CD4-positive, alpha-beta T cell (primary cell): ENCODE measurements at regions not wholly inside any gene's neighbourhood (a gene's known extent, or its start where the extent isn't known, plus 50 kb on each side); places are given as distances from the start of the nearest gene placed in this dataset.

Source experiments
- ATAC-seq: fragments of 200-7000 bp; cut with Tn5 transposase; one replicate; pipeline ENCODE4 v1.10.0; 2022; ENCODE audit warnings: mild to moderate bottlenecking; ENCODE audit not compliant: poor library complexity
- CTCF ChIA-PET: fragments of 350-600 bp; sonication (Branson Sonifier 250); formaldehyde crosslinking; loops from one replicate; lab custom pipeline; 2021; ENCODE audit warnings: antibody characterized with exemption, inconsistent platforms; lab: Charles Lee
- POLR2A ChIA-PET: fragments of 350-600 bp; sonication (Branson Sonifier 250); formaldehyde crosslinking; loops from one replicate; lab custom pipeline; 2021; ENCODE audit warnings: antibody characterized with exemption, inconsistent platforms; lab: Charles Lee
- DNase-seq, 14 experiments: peaks; one replicate each; pipeline ENCODE4 v3.0.0-alpha.2; 2013 to 2020; ENCODE audit warnings: mixed read lengths in 2 of 14
- H3K27ac ChIP-seq, 2 donors: one replicate each; pipeline versions ENCODE4 v1.5.1 to v1.7.0; 2013; ENCODE audit warnings: low read length in 2 of 2, low read depth in 1 of 2, mild to moderate bottlenecking in 1 of 2
- H3K27me3 ChIP-seq, 2 experiments: 1 replicate in 1 of 2; 2 replicates in 1 of 2; pipeline versions ENCODE4 v1.6.1 to v1.7.0; 2013; ENCODE audit warnings: low read length in 2 of 2, control low read depth in 1 of 2, mild to moderate bottlenecking in 1 of 2, moderate library complexity in 1 of 2; ENCODE audit not compliant: insufficient read depth in 2 of 2, control insufficient read depth in 1 of 2
- H3K36me3 ChIP-seq: one replicate; pipeline ENCODE4 v1.6.1; 2013; ENCODE audit warnings: low read length, control low read depth; ENCODE audit not compliant: insufficient read depth
- H3K4me1 ChIP-seq: one replicate; pipeline ENCODE4 v1.6.1; 2013; ENCODE audit warnings: low read length, control low read depth; ENCODE audit not compliant: insufficient read depth
- H3K4me3 ChIP-seq: one replicate; pipeline ENCODE4 v1.5.1; 2013; ENCODE audit warnings: mild to moderate bottlenecking, low read length, moderate library complexity
- H3K9me3 ChIP-seq, 2 experiments: 1 replicate in 1 of 2; 2 replicates in 1 of 2; pipeline versions ENCODE4 v1.6.1 to v1.7.0; 2013; ENCODE audit warnings: low read length in 2 of 2, mild to moderate bottlenecking in 2 of 2, control low read depth in 1 of 2, moderate library complexity in 1 of 2; ENCODE audit not compliant: control insufficient read depth in 1 of 2, insufficient read depth in 1 of 2
- H3K27ac Mint-ChIP-seq: one replicate; pipeline ENCODE4 v1.8.0; 2020; ENCODE audit warnings: mixed read lengths
- H3K27me3 Mint-ChIP-seq: one replicate; pipeline ENCODE4 v1.8.0; 2021; ENCODE audit warnings: mixed read lengths
- H3K36me3 Mint-ChIP-seq: one replicate; pipeline ENCODE4 v1.8.0; 2021; ENCODE audit warnings: low read depth, mixed read lengths
- H3K4me1 Mint-ChIP-seq: one replicate; pipeline ENCODE4 v1.8.0; 2021; ENCODE audit warnings: low read depth, mixed read lengths
- H3K4me3 Mint-ChIP-seq: one replicate; pipeline ENCODE4 v1.8.0; 2020; ENCODE audit warnings: mild to moderate bottlenecking, mixed read lengths
- H3K9me3 Mint-ChIP-seq: one replicate; pipeline ENCODE4 v1.8.0; 2020; ENCODE audit warnings: mixed read lengths
- intact Hi-C, 2 experiments: fragments of 100-400 bp; cut with DNase I in 1 of 2; cut with micrococcal nuclease in 1 of 2; formaldehyde crosslinking; loops; one replicate each; pipeline versions ENCODE4 v1.15.1 to v1.9.0; 2023 to 2025; cut with DNase I, micrococcal nuclease
- TF ChIP-seq, protein P1 (sequence below): fragments of 200-600 bp; IDR thresholded peaks from one replicate; pipeline ENCODE4 v1.8.0; 2022; ENCODE audit warnings: antibody characterized with exemption, mild to moderate bottlenecking

DNA sequence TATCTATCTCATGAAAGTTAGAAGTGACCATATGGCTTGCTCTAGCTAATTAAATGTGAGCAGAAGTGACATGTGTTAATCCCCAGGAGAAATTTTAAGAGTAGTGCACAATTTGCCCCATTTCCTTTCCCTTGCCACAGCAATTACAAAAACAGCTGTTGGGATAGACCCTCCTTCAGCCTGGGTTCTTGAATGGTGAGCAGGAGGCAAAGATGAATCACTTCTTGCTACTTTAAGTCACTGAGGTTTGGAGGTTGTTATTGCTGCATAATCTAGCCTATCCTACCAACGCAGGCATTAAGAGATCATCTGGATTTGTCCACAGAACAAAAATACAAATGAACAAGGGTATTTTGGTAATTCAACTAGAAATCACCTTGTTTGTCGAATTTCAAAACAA, 51.7 kb upstream of the CAPN7 start:
- Histone ChIP-seq H3K9me3 (no peaks in the 10 kb centered on the region), H3K27me3 (peaks cover 15 to 29% of the 10 kb centered on the region in 2 experiments), H3K4me1 (no peaks in the 10 kb centered on the region), H3K36me3 (no peaks in the 10 kb centered on the region), H3K4me3 (no peak overlapping the region), H3K27ac (no peak overlapping the region)
- H3K36me3 Mint-ChIP-seq: no peaks in the 10 kb centered on the region
- ChIA-PET POLR2A (no interaction called here), CTCF (no interaction called here)
- no peak for ATAC-seq
- no peak overlapping the region for H3K27ac Mint-ChIP-seq
- TF ChIP-seq, protein P1, sequence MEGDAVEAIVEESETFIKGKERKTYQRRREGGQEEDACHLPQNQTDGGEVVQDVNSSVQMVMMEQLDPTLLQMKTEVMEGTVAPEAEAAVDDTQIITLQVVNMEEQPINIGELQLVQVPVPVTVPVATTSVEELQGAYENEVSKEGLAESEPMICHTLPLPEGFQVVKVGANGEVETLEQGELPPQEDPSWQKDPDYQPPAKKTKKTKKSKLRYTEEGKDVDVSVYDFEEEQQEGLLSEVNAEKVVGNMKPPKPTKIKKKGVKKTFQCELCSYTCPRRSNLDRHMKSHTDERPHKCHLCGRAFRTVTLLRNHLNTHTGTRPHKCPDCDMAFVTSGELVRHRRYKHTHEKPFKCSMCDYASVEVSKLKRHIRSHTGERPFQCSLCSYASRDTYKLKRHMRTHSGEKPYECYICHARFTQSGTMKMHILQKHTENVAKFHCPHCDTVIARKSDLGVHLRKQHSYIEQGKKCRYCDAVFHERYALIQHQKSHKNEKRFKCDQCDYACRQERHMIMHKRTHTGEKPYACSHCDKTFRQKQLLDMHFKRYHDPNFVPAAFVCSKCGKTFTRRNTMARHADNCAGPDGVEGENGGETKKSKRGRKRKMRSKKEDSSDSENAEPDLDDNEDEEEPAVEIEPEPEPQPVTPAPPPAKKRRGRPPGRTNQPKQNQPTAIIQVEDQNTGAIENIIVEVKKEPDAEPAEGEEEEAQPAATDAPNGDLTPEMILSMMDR: no peak
- peaks cover 39% of the 10 kb centered on the region for H3K27me3 Mint-ChIP-seq
- no peak for DNase-seq
- H3K9me3 Mint-ChIP-seq: peaks cover 3% of the 10 kb centered on the region
- intact Hi-C loops: no loop called here
- no peaks in the 10 kb centered on the region for H3K4me1 Mint-ChIP-seq
- H3K4me3 Mint-ChIP-seq: no peak overlapping the region

DNA sequence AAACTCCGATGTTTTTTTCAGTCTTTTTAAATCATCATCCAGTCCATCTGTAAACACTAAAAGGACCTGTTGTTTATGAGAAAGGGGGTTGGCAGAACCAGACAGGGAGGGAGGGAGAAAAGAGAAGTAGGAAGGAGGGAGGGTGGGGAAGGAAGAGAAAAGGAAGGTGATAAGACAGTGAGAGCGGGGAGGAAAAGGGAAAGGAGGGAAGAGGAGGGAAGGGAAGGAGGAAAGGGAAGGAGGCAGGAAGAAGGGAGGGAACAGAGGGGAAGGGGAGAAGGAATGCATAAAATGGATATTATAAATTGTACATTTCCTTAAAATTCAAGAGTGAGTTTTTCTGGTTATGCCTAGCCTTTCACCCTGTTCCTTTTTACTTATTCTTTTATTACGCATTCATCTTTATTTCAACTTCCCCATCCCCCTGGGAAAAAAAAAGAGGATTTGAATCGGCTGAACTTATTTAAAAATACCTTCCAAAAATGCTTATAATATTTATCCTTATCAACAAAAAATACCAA, 50.1 kb upstream of the CAPN7 start:
- DNase-seq (no peak), ATAC-seq (no peak)
- no peaks in the 10 kb centered on the region for H3K9me3 ChIP-seq
- Mint-ChIP-seq H3K27ac (no peak overlapping the region), H3K9me3 (peaks cover 3% of the 10 kb centered on the region), H3K4me1 (no peaks in the 10 kb centered on the region), H3K4me3 (no peak overlapping the region), H3K36me3 (no peaks in the 10 kb centered on the region), H3K27me3 (peaks cover 36% of the 10 kb centered on the region)
- no peak overlapping the region for H3K27ac ChIP-seq
- intact Hi-C loops: no loop called here
- peaks cover 15 to 25% of the 10 kb centered on the region in 2 experiments for H3K27me3 ChIP-seq
- CTCF ChIA-PET: no interaction called here
- no peak overlapping the region for H3K4me3 ChIP-seq
- POLR2A ChIA-PET: no interaction called here
- no peaks in the 10 kb centered on the region for H3K4me1 ChIP-seq
- TF ChIP-seq, protein P1: no peak
- no peaks in the 10 kb centered on the region for H3K36me3 ChIP-seq
